ENCODE measurements at regions not wholly inside any gene's neighbourhood (a gene's known extent, or its start where the extent isn't known, plus 50 kb on each side); places are given as distances from the start of the nearest gene placed in this dataset.
"Not testable (repeated sequence)": the region's sequence is repeated elsewhere in the genome, so short reads cannot be mapped to it uniquely, and the experiment has no call there.

DNA sequence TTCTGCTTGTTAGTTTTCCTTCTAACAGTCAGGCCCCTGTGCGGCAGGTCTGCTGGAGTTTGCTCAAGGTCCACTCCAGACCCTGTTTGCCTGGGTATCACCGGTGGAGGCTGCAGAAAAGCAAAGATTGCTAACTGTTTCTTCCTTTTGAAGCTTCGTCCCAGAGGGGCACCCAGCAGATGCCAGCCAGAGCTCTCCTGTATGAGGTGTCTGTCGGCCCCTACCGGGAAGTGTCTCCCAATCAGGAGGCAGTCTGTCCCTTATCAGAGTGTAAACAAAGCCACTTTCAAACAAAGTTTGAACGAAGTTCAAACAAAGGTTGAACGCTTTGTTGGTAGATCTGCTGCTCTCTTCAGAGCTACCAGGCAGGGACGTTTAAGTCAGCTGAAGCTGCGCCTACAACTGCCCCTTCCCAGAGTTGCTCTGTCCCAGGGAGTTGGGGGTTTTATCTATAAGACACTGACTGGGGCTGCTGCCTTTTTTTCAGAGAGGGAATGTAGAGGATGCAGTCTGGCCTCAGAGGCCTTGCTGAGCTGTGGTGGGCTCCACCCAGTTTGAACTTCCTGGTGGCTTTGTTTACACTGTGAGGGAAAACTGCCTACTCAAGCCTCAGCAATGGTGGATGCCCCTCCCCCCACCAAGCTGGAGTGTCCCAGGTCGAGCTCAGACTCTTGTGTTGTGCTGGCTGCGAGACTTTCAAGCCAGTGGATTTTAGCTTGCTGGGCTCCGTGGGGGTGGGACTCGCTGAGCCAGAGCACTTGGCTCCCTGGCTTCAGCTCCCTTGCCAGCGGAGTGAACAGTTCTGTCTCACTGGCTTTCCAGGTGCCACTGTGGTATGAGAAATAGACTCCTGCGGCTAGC is 401.8 kb downstream of the SRGAP2C start:
- no peaks in the 10 kb centered on the region for H3K27me3 ChIP-seq
- peaks cover 0 to 5% (median 0%) of the 10 kb centered on the region in 4 donors for H3K9me3 ChIP-seq
- no peaks in the 10 kb centered on the region for H3K4me1 ChIP-seq
- intact Hi-C loops (cut with DNase I): no loop called here
- 48 to 69% methylated on average over 15 of the region's 15 CpGs for WGBS, 2 donors
- peak; percentile 48 for DNase-seq
- TF ChIP-seq POLR2AphosphoS5 (IDR thresholded peaks at IDR 0.05) (no peak), EP300 (IDR thresholded peaks at IDR 0.05) (no peak), POLR2A (IDR thresholded peaks at IDR 0.05) (no peak), CTCF (IDR thresholded peaks at IDR 0.05) (no peak)
- no peak overlapping the region for H3K27ac ChIP-seq
- H3K4me3 ChIP-seq: no peak overlapping the region
- no peaks in the 10 kb centered on the region for H3K36me3 ChIP-seq

- peaks cover 0 to 4% (median 0%) of the 10 kb centered on the region in 4 donors for H3K9me3 ChIP-seq
- no peak for DNase-seq
- H3K4me3 ChIP-seq: no peak overlapping the region
- no peak overlapping the region for H3K27ac ChIP-seq
- 94 to 97% methylated on average over 5 of the region's 5 CpGs for WGBS, 2 donors
- H3K36me3 ChIP-seq: no peaks in the 10 kb centered on the region
- no peak for TF ChIP-seq EP300 (IDR thresholded peaks at IDR 0.05)
- no peak for TF ChIP-seq POLR2AphosphoS5 (IDR thresholded peaks at IDR 0.05)
- no peak for TF ChIP-seq CTCF (IDR thresholded peaks at IDR 0.05)
- no peak for TF ChIP-seq POLR2A (IDR thresholded peaks at IDR 0.05)
- intact Hi-C loops (cut with DNase I): no loop called here
- no peaks in the 10 kb centered on the region for H3K4me1 ChIP-seq
- no peaks in the 10 kb centered on the region for H3K27me3 ChIP-seq
Measured at GRCh38 chr1:121587230-121587569, 402.4 kb downstream of the SRGAP2C start.

DNA sequence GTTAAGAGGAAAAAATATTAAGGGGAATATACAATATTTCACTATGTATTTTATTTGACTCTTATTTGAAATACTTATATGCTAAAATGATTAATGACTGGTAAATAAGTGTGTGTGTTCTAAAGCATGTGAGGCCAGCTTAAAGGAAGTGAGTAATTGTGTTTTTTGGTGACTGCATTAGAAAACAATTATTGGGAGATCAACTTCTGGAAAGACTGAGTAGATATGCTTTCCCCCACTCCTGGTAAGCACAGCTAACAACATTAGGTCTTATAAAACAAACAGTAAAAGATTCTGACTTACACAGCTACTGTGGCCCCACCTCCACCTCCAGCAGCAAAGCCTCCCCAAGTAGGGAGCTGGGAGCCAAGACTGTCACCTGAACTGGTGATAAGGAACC is 403.0 kb downstream of the SRGAP2C start:
- TF ChIP-seq POLR2AphosphoS5 (IDR thresholded peaks at IDR 0.05) (no peak), POLR2A (IDR thresholded peaks at IDR 0.05) (no peak), CTCF (IDR thresholded peaks at IDR 0.05) (no peak), EP300 (IDR thresholded peaks at IDR 0.05) (no peak)
- H3K27ac ChIP-seq: no peak overlapping the region

DNA sequence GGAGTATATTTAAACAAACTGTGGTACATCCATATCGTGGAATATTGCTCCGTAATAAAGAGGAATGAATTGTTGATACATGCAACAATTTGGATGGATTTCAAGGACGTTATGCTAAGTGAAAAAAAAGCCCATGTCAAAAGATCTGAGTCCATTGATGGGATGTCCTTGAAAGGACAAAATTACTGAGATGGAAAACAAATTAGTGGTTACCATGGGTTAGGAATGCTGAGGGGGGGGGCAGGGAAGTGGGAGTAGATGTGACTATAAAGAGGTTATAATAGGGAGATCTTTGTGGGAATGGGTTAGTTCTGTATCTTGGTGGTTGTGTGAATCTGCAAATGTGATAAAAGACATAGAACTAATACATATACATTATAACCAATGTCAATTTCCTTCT is 409.3 kb downstream of the SRGAP2C start:
- Histone ChIP-seq H3K27ac (no peak overlapping the region), H3K36me3 (no peaks in the 10 kb centered on the region), H3K4me1 (no peaks in the 10 kb centered on the region), H3K9me3 (no peaks in the 10 kb centered on the region), H3K27me3 (no peaks in the 10 kb centered on the region), H3K4me3 (no peak overlapping the region)
- DNase-seq: no peak
- intact Hi-C loops (cut with DNase I): no loop called here
- TF ChIP-seq CTCF (IDR thresholded peaks at IDR 0.05) (no peak), POLR2AphosphoS5 (IDR thresholded peaks at IDR 0.05) (no peak), EP300 (IDR thresholded peaks at IDR 0.05) (no peak), POLR2A (IDR thresholded peaks at IDR 0.05) (no peak)
- 19 to 73% methylated on average over 3 of the region's 3 CpGs for WGBS, 2 donors

More for the DNA sequence above, 403.0 kb downstream of the SRGAP2C start:
- no peak overlapping the region for H3K4me3 ChIP-seq
- no peaks in the 10 kb centered on the region for H3K4me1 ChIP-seq
- H3K9me3 ChIP-seq: peaks cover 0 to 2% (median 0%) of the 10 kb centered on the region in 4 donors
- H3K27me3 ChIP-seq: no peaks in the 10 kb centered on the region
- no peak for DNase-seq
- intact Hi-C loops (cut with DNase I): no loop called here
- H3K36me3 ChIP-seq: no peaks in the 10 kb centered on the region

GRCh38 chr1:121595089-121595488 is 410.3 kb downstream of the SRGAP2C start:
- DNase-seq: no peak
- no peaks in the 10 kb centered on the region for H3K9me3 ChIP-seq
- no peak overlapping the region for H3K27ac ChIP-seq
- no peak overlapping the region for H3K4me3 ChIP-seq
- H3K27me3 ChIP-seq: no peaks in the 10 kb centered on the region
- no peaks in the 10 kb centered on the region for H3K4me1 ChIP-seq
- H3K36me3 ChIP-seq: no peaks in the 10 kb centered on the region
- intact Hi-C loops (cut with DNase I): no loop called here
- TF ChIP-seq POLR2A (IDR thresholded peaks at IDR 0.05) (no peak), EP300 (IDR thresholded peaks at IDR 0.05) (no peak), POLR2AphosphoS5 (IDR thresholded peaks at IDR 0.05) (no peak), CTCF (IDR thresholded peaks at IDR 0.05) (no peak)

DNA sequence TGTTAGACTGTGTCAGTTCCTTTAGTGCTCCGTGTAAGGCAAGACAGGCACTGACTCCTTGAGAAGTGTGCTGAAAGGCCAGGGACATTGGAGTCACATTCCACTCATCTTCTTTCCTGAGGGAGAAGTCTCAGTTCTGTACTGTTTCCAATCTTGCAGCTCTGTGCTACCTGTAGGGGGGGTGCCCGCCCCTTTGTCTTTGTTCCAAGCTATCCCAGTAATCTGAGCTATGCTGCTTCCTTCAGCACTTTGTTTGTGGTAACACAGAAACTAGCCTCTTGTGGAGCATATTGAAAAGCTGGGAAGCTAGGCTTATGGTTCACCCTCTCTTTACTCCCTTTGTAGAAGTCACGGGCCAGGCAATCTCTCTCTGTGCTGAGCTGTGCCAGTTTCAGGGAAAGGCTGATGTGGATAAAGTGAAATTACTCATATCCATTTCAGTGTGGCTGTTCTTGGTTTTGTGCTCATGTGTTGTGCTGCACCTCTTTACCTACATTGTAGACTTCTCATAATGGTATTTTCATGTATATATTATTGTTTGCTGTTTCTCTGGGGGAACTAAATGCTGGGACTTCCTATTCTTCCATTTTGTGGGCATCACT is 420.2 kb downstream of the SRGAP2C start:
- WGBS, 2 donors: 76% methylated on average over 2 of the region's 3 CpGs; no CpG with 5 or more reads in 1 of the 2 donors
- H3K4me1 ChIP-seq; H3K4me3 ChIP-seq; H3K27me3 ChIP-seq; H3K36me3 ChIP-seq; H3K27ac ChIP-seq; intact Hi-C loops (cut with DNase I); H3K9me3 ChIP-seq; DNase-seq: not testable (repeated sequence)

GRCh38 chr1:121607499-121607898 is 422.7 kb downstream of the SRGAP2C start:
- DNase-seq; H3K4me3 ChIP-seq; H3K4me1 ChIP-seq; H3K36me3 ChIP-seq; H3K27me3 ChIP-seq; intact Hi-C loops (cut with DNase I); H3K9me3 ChIP-seq; H3K27ac ChIP-seq: not testable (repeated sequence)
- no CpG with 5 or more reads among the region's 2 CpGs for WGBS, 2 donors

Data from sigmoid colon (tissue), 6 donors.